GM18502 (cell line): ENCODE measurements at regions not wholly inside any gene's neighbourhood (a gene's known extent, or its start where the extent isn't known, plus 50 kb on each side); places are given as distances from the start of the nearest gene placed in this dataset.
"Not testable (repeated sequence)": the region's sequence is repeated elsewhere in the genome, so short reads cannot be mapped to it uniquely, and the experiment has no call there.

Source experiments
- ATAC-seq: cut with Tn5 transposase; IDR thresholded peaks from one replicate; pipeline ENCODE4 v1.9.1; 2021; ENCODE audit warnings: mild to moderate bottlenecking; ENCODE audit not compliant: unreplicated experiment, poor library complexity

DNA sequence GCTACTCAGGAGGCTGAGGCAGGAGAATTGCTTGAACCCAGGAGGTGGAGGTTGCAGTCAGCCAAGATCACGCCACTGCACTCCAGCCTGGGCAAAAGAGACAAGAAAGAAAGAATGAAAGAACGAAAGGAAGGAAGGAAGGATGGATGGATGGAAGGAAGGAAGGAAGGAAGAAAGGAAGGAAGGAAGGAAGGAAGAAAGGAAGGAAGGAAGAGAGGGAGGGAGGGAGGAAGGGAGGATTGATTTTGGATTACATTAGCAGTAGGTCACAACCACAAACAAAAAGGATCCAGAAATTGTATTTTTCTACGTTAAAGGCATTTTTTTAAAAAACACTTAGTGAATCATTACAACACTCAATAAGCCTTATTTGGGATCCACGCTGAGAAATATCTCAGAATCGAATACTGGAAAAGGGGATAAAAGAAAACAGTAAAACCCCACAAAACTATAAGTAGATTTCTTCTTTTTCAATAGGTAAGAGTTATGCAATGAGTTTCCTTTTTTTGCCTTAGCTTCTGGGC lies 136.9 kb upstream of the FREM1 start:
- ATAC-seq, result no peak

GRCh38 chr9:15033316-15033715 lies 123.1 kb upstream of the FREM1 start:
- no peak for ATAC-seq

DNA sequence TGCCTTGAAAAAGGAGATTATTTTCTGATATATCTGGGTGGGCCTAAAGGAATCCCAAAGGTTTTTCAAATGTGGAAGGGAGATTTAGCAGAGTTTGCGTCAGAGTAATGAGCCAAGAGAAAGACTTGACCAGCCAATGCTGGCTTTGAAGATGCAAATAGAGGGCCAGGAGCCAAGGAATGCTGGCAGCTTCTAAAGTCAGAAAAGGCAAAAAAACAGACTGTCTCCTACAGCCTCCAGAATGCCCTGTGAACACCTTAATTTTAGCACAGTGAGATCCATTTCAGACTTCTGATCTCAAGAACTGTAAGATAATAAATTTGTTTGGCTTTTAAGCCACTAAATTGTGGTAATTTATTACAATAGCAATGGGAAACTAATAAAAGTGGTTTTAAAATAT lies 122.6 kb upstream of the FREM1 start:
- no peak for ATAC-seq

- no peak for ATAC-seq
Measured at GRCh38 chr9:15021146-15021545, 110.9 kb upstream of the FREM1 start.

GRCh38 chr9:15018096-15018637 lies 107.9 kb upstream of the FREM1 start:
- no peak for ATAC-seq

GRCh38 chr9:15010581-15010980 lies 100.4 kb upstream of the FREM1 start:
- no peak for ATAC-seq

DNA sequence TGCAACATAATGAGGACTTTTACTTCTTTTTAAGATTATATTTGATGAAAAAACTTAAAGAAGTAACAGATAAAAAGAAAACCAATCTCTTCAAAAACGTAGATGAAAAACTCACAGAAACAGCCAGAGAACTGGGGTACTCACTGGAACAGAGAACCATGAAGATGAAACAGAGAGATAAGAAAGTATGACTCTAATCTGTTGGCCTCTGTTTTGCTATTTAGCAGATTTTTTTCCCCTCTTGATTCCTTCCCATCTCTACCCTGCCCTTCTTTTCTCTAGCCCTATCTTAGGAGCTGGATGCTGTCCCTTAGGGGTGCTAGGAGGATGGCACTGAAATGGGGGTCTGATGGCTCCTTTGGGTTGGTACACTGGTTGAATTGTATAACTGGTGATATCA lies 97.5 kb upstream of the FREM1 start:
- no peak for ATAC-seq

DNA sequence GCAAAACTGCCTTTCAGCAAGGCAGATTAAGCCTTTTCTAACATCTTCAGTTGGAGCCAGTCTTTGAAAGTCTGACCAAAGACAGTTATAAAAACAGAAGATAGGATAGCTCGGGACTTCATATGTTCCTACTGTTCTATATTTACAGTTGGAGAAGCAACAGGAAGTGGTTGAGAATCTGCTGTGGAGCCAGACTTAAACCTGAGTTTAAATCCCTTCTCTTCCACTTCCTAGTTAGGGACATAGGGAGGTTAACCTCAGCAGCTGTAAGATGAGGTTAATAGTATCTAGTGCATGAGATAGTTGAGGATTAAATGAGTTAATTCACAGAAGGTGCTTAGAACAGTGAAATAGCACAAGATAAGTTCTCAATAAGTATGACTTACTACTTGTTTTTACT lies 84.5 kb upstream of the FREM1 start:
- ATAC-seq, result no peak

GRCh38 chr9:14993901-14994554 lies 83.8 kb upstream of the FREM1 start:
- ATAC-seq, result no peak

DNA sequence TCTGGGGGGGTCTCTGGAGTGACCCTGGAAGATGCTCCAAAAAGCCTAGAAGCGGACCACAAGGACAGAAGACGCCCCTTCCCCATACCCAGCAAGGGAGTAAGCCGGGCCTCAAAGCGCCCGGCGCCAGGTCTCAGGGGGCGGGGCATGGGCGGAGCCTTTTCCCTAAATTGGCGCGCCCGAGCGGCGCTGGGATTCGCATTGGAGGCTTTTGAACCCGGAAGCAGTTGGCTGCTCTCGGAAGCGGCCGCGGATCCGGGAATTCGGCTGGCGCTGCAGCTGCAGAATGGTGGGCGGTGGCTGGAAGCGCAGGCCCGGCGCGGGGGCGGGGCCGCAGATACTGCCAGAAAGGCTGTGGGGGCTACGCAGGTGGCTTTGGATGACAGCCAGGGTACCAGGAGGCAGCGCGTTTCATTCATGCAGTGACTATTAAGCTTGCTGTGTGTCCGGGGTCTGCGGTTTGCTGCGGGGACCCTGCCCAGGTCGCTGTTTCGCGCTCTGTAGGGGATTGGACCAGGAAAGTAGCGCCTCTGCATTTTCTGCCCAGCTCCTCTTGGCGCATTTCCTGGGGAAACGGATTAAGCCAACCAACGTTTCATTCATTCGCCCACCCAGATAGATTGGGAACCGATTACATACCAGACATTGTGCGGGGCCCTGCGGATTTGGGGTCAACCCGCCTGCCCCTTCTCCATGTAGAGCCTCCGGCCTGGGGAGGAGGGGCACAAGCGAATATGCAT lies 83.0 kb upstream of the FREM1 start:
- ATAC-seq, result no peak

DNA sequence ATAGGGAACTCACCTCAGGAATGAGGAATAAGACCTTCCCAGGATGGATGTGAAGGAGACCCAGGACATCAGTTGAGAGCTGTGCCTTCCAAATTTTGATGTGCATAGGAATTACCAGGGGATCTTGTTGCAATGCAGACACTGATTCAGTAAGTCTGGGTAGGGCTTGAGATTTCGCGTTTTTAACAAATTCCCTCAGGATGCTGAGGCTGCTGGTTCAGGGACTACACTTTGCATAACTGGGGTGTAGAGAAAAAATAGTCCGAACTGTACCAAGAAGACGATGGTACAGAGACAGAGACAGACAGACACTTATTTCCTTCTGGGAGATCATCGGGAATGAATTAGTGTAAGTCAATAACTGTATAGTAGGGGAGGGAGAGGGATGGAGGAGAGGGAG lies 82.3 kb upstream of the FREM1 start:
- ATAC-seq, result no peak

GRCh38 chr9:14992081-14992480 lies 81.9 kb upstream of the FREM1 start:
- no peak for ATAC-seq

DNA sequence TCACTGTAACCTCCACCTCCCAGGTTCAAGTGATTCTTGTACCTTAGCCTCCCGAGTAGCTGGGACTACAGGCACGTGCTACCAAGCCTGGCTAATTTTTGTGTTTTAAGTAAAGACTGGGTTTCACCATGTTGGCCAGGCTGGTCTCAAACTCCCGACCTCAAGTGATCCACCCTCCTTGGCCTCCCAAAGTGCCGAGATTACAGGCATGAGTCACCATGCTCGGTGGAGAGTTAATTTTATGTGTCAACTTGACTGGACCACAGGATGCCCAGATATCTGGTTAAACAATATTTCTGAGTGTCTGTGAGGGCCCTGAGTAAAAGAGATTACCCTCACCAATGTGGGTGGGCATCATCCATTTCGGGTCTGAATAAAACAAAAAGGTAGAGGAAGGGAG lies 80.4 kb upstream of the FREM1 start:
- not testable (repeated sequence) for ATAC-seq

DNA sequence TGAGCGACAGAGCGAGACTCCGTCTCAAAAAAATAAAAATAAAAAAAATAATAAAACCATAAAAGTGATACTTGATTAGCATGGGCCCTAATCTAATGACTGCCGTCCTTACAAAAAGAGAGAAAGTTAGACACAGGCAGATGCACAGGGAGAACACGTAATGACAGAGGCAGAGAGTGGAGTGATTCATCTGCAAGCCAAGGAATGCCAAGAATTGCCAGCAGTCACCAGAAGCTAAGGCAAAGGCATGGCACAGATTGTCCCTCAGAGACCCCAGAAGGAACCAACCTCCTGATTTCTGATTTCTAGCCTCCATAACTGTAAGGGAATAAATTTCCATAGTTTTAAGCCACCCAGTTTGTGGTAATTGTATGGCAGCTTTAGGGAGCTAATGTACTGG lies 79.6 kb upstream of the FREM1 start:
- no peak for ATAC-seq

DNA sequence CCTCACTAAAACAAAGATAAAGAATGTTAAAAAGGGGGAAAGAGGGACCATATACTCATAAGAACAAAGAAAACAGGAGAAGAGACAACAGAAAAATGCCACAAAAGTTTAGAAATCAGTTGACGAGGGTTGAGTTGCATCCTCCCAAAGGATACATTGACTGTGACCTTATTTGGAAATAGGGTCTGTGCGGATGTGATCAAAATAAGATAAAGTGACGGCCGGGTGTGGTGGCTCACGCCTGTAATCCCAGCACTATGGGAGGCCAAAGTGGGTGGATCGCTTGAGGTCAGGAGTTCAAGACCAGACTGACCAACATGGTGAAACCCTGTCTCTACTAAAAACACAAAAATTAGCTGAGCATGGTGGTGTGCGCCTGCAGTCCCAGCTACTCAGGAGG lies 79.1 kb upstream of the FREM1 start:
- not testable (repeated sequence) for ATAC-seq

- ATAC-seq, result no peak
Measured at GRCh38 chr9:14987858-14988257, 77.6 kb upstream of the FREM1 start.

DNA sequence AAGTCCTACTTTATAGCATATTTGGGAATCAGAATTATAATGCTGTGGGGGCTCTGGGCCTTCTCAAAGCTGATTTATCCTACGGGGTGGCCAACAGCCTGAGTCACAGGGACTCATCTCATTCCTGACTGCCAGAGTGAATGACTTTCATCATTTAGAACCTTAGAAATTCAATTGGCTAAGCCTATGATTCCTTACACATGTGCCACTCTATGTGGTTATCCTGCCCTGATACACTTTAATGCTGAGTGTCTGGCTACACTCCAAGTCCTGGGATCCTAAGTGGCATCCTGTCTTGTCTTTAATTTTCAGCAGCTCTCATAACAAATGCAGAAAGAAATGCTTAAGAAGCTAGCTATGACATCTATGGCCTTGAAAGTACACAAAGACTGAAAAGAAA lies 75.2 kb upstream of the FREM1 start:
- ATAC-seq, result no peak

DNA sequence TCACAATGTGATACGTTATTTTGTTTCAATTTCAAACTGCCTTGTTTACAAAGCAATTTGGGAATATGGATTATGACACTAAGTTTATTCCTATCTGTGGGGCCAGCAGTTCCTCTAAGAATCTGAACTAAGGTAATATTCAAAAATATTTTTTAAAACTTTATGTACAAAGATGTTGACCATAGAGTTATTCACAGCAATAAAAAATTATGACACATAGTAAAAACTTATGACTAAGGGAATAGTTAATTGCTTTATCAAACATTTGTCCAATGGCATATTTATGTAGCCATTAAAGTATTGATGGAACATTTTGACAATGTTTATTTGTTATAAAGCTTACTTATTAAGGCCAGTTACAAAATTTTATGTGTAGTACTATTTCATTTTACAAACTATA lies 73.4 kb upstream of the FREM1 start:
- ATAC-seq, result no peak

DNA sequence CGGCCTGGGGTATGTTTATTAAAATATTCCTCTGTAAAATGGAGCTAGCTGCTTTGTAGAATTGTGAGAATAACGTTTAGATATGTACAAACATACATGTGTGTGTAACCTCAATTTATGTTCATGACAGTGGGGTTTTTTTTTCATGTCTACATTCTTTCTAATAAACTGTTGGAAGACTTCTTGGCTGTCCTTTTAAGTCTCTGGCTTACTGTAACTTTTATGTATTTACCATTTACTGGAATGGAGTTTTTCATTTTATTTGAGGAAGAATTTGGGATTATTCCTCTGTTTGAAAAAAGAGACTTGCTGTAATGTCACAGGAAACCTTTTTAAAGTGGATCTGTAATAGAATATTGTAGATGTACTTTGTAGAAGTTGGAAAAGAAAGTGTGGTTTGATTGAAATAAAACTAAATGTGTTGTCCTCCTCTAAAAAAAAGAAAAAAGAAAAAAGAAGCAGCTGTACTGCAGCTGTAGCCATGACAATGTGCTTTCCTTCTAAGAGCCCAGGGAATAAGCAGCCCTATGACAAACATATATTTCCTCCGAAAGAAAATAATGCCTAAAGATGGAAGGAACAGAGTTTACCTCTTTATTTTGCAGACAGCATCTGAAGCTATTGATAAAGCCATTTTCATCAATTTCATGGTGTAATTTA lies 71.2 kb upstream of the FREM1 start:
- ATAC-seq, result no peak

GRCh38 chr9:14978022-14979000 lies 68.1 kb upstream of the FREM1 start:
- no peak for ATAC-seq
